BE2C (cell line): ENCODE measurements at regions not wholly inside any gene's neighbourhood (a gene's known extent, or its start where the extent isn't known, plus 50 kb on each side); places are given as distances from the start of the nearest gene placed in this dataset.

Experiments
- DNase-seq: peaks from one replicate; pipeline ENCODE4 v3.0.0-alpha.2; 2020
- H3K27me3 ChIP-seq: fragments of 250-450 bp; sonication (Bioruptor Pico); 2 replicates; pipeline ENCODE4 v1.5.1; 2020; ENCODE audit warnings: mild to moderate bottlenecking
- H3K36me3 ChIP-seq: fragments of 250-450 bp; sonication (Bioruptor Pico); 2 replicates; pipeline ENCODE4 v1.5.1; 2020; ENCODE audit warnings: mild to moderate bottlenecking
- H3K4me1 ChIP-seq: fragments of 250-450 bp; sonication (Bioruptor Pico); 2 replicates; pipeline ENCODE4 v1.5.1; 2020
- H3K4me3 ChIP-seq: 2 replicates; pipeline ENCODE4 v1.5.1; 2011; ENCODE audit warnings: low read depth, low read length
- H3K9me3 ChIP-seq: fragments of 250-450 bp; sonication (Bioruptor Pico); 2 replicates; pipeline ENCODE4 v1.5.1; 2020
- TF ChIP-seq, protein P1 (sequence below): IDR thresholded peaks from 2 replicates; pipeline ENCODE4 v1.5.1; 2012; ENCODE audit warnings: mild to moderate bottlenecking, low read depth, low read length

DNA sequence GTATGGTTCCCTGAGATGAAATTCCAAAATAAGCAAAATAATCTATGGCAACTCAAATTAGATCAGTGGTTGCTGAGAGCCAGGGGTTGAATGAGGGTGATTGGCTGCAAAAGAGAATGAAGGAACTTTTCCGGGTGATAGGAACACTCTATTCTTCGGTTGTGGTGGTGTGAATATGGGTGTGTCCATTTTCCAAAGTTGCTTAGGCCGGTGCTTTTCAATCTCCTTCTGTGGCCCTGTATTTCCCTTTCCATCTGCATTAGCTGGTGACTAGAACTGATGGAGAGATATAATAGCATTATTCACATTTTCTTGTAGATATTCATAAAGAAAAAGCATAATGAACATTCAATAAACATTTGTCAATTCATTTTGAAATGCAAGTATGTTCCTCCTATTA, 382.9 kb downstream of the TFEC start:
- Histone ChIP-seq H3K4me3 (no peak overlapping the region), H3K4me1 (no peaks in the 10 kb centered on the region), H3K9me3 (no peaks in the 10 kb centered on the region), H3K27me3 (no peaks in the 10 kb centered on the region), H3K36me3 (no peaks in the 10 kb centered on the region)
- TF ChIP-seq, protein P1, sequence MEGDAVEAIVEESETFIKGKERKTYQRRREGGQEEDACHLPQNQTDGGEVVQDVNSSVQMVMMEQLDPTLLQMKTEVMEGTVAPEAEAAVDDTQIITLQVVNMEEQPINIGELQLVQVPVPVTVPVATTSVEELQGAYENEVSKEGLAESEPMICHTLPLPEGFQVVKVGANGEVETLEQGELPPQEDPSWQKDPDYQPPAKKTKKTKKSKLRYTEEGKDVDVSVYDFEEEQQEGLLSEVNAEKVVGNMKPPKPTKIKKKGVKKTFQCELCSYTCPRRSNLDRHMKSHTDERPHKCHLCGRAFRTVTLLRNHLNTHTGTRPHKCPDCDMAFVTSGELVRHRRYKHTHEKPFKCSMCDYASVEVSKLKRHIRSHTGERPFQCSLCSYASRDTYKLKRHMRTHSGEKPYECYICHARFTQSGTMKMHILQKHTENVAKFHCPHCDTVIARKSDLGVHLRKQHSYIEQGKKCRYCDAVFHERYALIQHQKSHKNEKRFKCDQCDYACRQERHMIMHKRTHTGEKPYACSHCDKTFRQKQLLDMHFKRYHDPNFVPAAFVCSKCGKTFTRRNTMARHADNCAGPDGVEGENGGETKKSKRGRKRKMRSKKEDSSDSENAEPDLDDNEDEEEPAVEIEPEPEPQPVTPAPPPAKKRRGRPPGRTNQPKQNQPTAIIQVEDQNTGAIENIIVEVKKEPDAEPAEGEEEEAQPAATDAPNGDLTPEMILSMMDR = no peak
- DNase-seq = no peak

DNA sequence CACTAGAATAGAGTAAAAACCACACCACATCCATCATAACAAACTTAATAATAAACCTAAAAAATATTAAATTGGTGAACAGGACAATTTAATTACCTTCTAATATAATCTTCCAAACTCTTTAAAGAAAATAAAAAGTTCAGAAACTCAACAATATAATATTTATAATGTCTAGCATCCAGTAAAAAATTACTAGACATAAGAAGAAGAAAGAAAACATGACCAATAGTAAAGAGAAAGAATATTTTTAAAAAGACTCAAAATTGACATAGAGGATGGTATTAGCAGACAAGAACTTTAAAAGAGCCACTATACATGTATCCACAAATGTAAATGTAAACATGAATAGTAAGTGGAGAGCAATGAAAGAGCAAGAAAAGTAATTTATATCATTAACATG, 388.4 kb downstream of the TFEC start:
- no peaks in the 10 kb centered on the region for H3K36me3 ChIP-seq
- H3K27me3 ChIP-seq = no peaks in the 10 kb centered on the region
- H3K9me3 ChIP-seq = no peaks in the 10 kb centered on the region
- no peaks in the 10 kb centered on the region for H3K4me1 ChIP-seq
- no peak for DNase-seq
- no peak overlapping the region for H3K4me3 ChIP-seq
- TF ChIP-seq, protein P1 = no peak

DNA sequence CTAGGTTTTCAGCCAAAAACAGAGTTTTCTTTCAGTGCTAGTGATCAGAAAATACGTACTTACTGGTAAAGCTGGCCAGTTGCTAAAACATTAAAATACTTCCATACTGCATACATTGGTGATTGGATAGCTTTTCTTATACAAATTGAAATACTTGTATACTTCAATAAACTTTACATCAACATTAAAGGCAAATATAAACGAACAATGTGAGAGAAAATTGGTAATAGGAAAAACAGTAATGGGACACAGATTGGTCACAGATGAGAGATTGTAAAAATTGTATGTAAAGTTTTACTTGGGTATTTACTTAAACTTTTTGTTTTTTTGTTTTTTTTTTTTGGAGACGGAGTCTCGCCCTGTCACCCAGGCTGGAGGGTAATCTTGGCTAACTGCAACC, 391.7 kb downstream of the TFEC start:
- no peak for DNase-seq
- no peak overlapping the region for H3K4me3 ChIP-seq
- TF ChIP-seq, protein P1 = no peak
- no peaks in the 10 kb centered on the region for H3K36me3 ChIP-seq
- H3K27me3 ChIP-seq = no peaks in the 10 kb centered on the region
- no peaks in the 10 kb centered on the region for H3K4me1 ChIP-seq
- H3K9me3 ChIP-seq = no peaks in the 10 kb centered on the region

DNA sequence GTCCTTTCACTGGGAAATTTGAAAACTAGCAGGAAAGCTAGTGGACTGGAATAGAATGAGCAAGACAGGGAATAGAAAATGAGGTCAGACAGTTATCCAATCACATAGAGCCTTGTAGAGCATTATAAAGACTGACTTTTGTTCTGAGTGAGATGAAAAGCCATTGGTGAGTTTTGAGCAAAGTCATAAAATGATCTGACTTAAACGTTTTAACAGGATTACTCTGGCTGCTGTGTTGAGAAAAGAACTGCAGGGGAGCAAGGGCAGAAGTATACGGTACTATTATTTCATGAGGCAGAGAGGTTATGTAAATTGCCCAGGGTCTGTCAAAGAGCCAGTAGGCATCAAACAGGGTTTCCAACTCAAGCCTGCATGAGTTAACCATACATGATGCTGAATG, 393.4 kb downstream of the TFEC start:
- Histone ChIP-seq H3K36me3 (no peaks in the 10 kb centered on the region), H3K4me3 (no peak overlapping the region), H3K4me1 (no peaks in the 10 kb centered on the region), H3K9me3 (no peaks in the 10 kb centered on the region), H3K27me3 (no peaks in the 10 kb centered on the region)
- TF ChIP-seq, protein P1 = no peak
- DNase-seq = no peak

DNA sequence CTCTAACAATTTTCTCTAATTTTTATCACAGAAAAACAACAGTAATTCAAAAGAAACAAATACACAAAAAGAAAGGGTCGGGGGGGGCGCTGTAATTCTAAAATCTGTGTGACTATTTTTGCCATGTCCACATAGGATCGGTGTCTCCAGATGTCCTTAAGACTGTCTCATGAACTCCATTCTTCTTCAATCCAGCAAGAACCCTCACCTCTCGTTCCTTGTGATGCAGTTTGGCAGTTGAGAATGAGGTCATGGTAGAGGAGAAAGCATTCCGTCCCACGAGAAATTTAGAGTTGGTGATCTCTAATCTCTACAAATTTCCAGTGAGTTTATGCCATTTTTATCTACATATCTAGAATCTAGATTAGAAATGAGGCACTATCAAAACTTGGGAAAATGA, 394.7 kb downstream of the TFEC start:
- H3K4me1 ChIP-seq = no peaks in the 10 kb centered on the region
- H3K36me3 ChIP-seq = no peaks in the 10 kb centered on the region
- no peaks in the 10 kb centered on the region for H3K9me3 ChIP-seq
- TF ChIP-seq, protein P1 = no peak
- no peaks in the 10 kb centered on the region for H3K27me3 ChIP-seq
- no peak for DNase-seq
- H3K4me3 ChIP-seq = no peak overlapping the region

DNA sequence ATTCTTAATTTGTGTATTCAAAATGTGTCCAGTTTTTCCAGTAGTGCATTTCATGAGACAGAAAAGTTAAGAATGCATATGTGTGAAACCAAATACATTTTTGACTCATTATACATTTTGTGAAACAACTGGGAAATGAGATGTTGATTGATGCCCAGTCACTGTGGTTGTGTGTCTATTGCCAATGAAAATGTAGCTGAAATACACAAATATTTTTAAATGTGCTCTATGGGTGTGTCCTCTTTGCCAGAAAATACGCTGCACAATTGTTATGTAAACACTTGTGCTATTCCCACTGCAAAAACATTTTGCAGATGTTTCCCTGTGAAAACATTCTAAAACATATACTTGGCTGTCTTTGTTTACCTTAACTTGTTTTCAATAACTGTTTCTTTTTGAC, 395.2 kb downstream of the TFEC start:
- no peaks in the 10 kb centered on the region for H3K9me3 ChIP-seq

More for the DNA sequence above, 395.2 kb downstream of the TFEC start:
- DNase-seq = no peak
- TF ChIP-seq, protein P1 = no peak
- H3K4me3 ChIP-seq = no peak overlapping the region
- no peaks in the 10 kb centered on the region for H3K27me3 ChIP-seq
- H3K4me1 ChIP-seq = no peaks in the 10 kb centered on the region
- H3K36me3 ChIP-seq = no peaks in the 10 kb centered on the region
